Heart right ventricle (tissue), 16 donors: ENCODE measurements at regions not wholly inside any gene's neighbourhood (a gene's known extent, or its start where the extent isn't known, plus 50 kb on each side); places are given as distances from the start of the nearest gene placed in this dataset.

Experiments used
- ATAC-seq, 8 donors: fragments of 200-7000 bp; cut with Tn5 transposase; one replicate each; pipeline ENCODE4 v1.9.1; 2020; ENCODE audit warnings: mild to moderate bottlenecking in 8 of 8, moderate library complexity in 8 of 8, moderate number of reproducible peaks in 1 of 8
- DNase-seq, 2 donors: peaks; one replicate each; pipeline ENCODE4 v3.0.0-alpha.2; 2020
- H3K27ac ChIP-seq, 10 donors: fragments of 200-600 bp; sonication (generic) in 2 of 10; one replicate each; pipeline versions ENCODE4 v1.5.0 to v1.8.0; 2020 to 2022; ENCODE audit warnings: mild to moderate bottlenecking in 3 of 10
- H3K27me3 ChIP-seq, 7 donors: fragments of 200-600 bp; one replicate each; pipeline ENCODE4 v1.8.0; 2021 to 2022; ENCODE audit warnings: mild to moderate bottlenecking in 2 of 7
- H3K36me3 ChIP-seq, 9 donors: fragments of 200-600 bp; sonication (generic) in 1 of 9; one replicate each; pipeline versions ENCODE4 v1.5.0 to v1.8.0; 2020 to 2022; ENCODE audit warnings: mild to moderate bottlenecking in 2 of 9
- H3K4me1 ChIP-seq, 9 donors: fragments of 200-600 bp; sonication (generic) in 1 of 9; one replicate each; pipeline versions ENCODE4 v1.5.0 to v1.8.0; 2020 to 2022; ENCODE audit warnings: mild to moderate bottlenecking in 4 of 9
- H3K4me3 ChIP-seq, 10 donors: fragments of 200-600 bp; sonication (generic) in 2 of 10; one replicate each; pipeline versions ENCODE4 v1.5.0 to v1.8.0; 2020 to 2022; ENCODE audit warnings: mild to moderate bottlenecking in 7 of 10, moderate library complexity in 2 of 10
- H3K9me3 ChIP-seq, 11 donors: fragments of 200-600 bp in 10 of 11; sonication (generic) in 2 of 11; one replicate each; pipeline versions ENCODE4 v1.5.0 to v1.8.0; 2013 to 2022; ENCODE audit warnings: mild to moderate bottlenecking in 2 of 11, control low read depth in 1 of 11, moderate library complexity in 1 of 11
- CTCF ChIP-seq, 9 donors: fragments of 200-600 bp; sonication (generic) in 2 of 9; IDR thresholded peaks; one replicate each; pipeline versions ENCODE4 v1.5.0 to v1.8.0; 2021 to 2022; ENCODE audit warnings: antibody characterized with exemption in 9 of 9, mild to moderate bottlenecking in 5 of 9, moderate library complexity in 1 of 9
- WGBS, 2 donors: extraction: QIAGEN DNeasy Blood & Tissue Kit; methylation state at CpG; one replicate each; pipeline ENCODE4 v1.1.7; 2013; ENCODE audit warnings: inconsistent platforms in 1 of 2; 5-methylcytosine and 5-hydroxymethylcytosine counted together
- intact Hi-C, 10 donors: fragments of 100-400 bp; cut with DNase I; formaldehyde crosslinking; loops; one replicate each; pipeline versions ENCODE4 v1.11.1 to v1.14.2; 2022
- donor health status: Arrhythmogenic right ventricular cardiomyopathy.
- donor health status: ischemic (EF 13 %, LVEDD 7.1; RV severe dilation, severe dysfunction).
- donor health status: healthy with polysubstance abuse.
- donor health status: DM: no; HTN: yes; CAD: no.
- donor health status: DM: no; HTN: no; CAD: no.
- donor health status: ischemic (EF 25% LVEDD 6.9; RV normal size, moderate dysfunction).
- donor health status: ischemic (EF 25% LVEDD 5.7; RV mildly dilated, moderate dysfunction).
- donor health status: healthy.
- donor health status: DM: yes; HTN: yes; CAD: no.
- donor health status: Ischemic cardiomyopathy.
- donor health status: ischemic (EF 35%, LVEDD 5.7; RV mildly dilated, moderate dysfunction).
- donor health status: nonischemic (EF 11% LVEDD 7.7; RV severe dilation, severe dysfunction).
- donor health status: DM: yes; HTN: yes; CAD: no.
- donor health status: PGD.
- donor health status: ischemic (EF 29% LVEDD 5.4; RV normal size, mild dysfunction).
- donor health status: nonischemic (EF 23%, LVEDD 6.1; RV moderate dilation, normal function).

GRCh38 chr15:70596354-70597055 lies 166.9 kb downstream of the UACA start:
- no peak for ATAC-seq
- TF ChIP-seq CTCF (IDR thresholded peaks at IDR 0.05) = no peak
- intact Hi-C loops = no loop called here
- H3K9me3 ChIP-seq = peaks cover 0 to 35% (median 8%) of the 10 kb centered on the region in 11 donors
- no peak for DNase-seq
- 94 to 96% methylated on average over 2 of the region's 2 CpGs for WGBS, 2 donors
- no peaks in the 10 kb centered on the region for H3K36me3 ChIP-seq
- no peaks in the 10 kb centered on the region for H3K27me3 ChIP-seq
- H3K27ac ChIP-seq = no peak overlapping the region
- no peaks in the 10 kb centered on the region for H3K4me1 ChIP-seq
- no peak overlapping the region for H3K4me3 ChIP-seq

GRCh38 chr15:70593795-70594194 lies 169.6 kb downstream of the UACA start:
- no peak for TF ChIP-seq CTCF (IDR thresholded peaks at IDR 0.05)
- intact Hi-C loops = no loop called here

GRCh38 chr15:70589728-70590127 lies 173.6 kb downstream of the UACA start:
- ATAC-seq = no peak
- no peaks in the 10 kb centered on the region for H3K36me3 ChIP-seq
- DNase-seq = no peak
- peaks cover 0 to 11% (median 0%) of the 10 kb centered on the region in 9 donors for H3K4me1 ChIP-seq
- no peak overlapping the region for H3K27ac ChIP-seq
- no peak overlapping the region for H3K4me3 ChIP-seq
- 47 to 59% methylated on average over 4 of the region's 4 CpGs for WGBS, 2 donors
- H3K27me3 ChIP-seq = peaks cover 0 to 22% (median 16%) of the 10 kb centered on the region in 7 donors
- TF ChIP-seq CTCF (IDR thresholded peaks at IDR 0.05) = no peak
- H3K9me3 ChIP-seq = peaks cover 0 to 22% (median 8%) of the 10 kb centered on the region in 11 donors
- intact Hi-C loops = no loop called here

More at GRCh38 chr15:70593795-70594194, 169.6 kb downstream of the UACA start:
- Histone ChIP-seq H3K4me3 (no peak overlapping the region), H3K36me3 (no peaks in the 10 kb centered on the region), H3K27me3 (peaks cover 0 to 3% (median 0%) of the 10 kb centered on the region in 7 donors), H3K9me3 (peaks cover 0 to 28% (median 8%) of the 10 kb centered on the region in 11 donors), H3K4me1 (peaks cover 0 to 4% (median 0%) of the 10 kb centered on the region in 9 donors), H3K27ac (no peak overlapping the region)
- DNase-seq (no peak), ATAC-seq (no peak)

- Histone ChIP-seq H3K4me1 (peaks cover 0 to 11% (median 0%) of the 10 kb centered on the region in 9 donors), H3K27me3 (peaks cover 0 to 27% (median 20%) of the 10 kb centered on the region in 7 donors), H3K36me3 (no peaks in the 10 kb centered on the region), H3K27ac (no peak overlapping the region), H3K4me3 (no peak overlapping the region), H3K9me3 (peaks cover 0 to 17% (median 6%) of the 10 kb centered on the region in 11 donors)
- TF ChIP-seq CTCF (IDR thresholded peaks at IDR 0.05) = no peak
- intact Hi-C loops = no loop called here
- DNase-seq (no peak), ATAC-seq (no peak)
Measured at GRCh38 chr15:70589221-70589620, 174.1 kb downstream of the UACA start.
